ENCODE measurements at regions not wholly inside any gene's neighbourhood (a gene's known extent, or its start where the extent isn't known, plus 50 kb on each side); places are given as distances from the start of the nearest gene placed in this dataset.
"Not testable (repeated sequence)": the region's sequence is repeated elsewhere in the genome, so short reads cannot be mapped to it uniquely, and the experiment has no call there.

DNA sequence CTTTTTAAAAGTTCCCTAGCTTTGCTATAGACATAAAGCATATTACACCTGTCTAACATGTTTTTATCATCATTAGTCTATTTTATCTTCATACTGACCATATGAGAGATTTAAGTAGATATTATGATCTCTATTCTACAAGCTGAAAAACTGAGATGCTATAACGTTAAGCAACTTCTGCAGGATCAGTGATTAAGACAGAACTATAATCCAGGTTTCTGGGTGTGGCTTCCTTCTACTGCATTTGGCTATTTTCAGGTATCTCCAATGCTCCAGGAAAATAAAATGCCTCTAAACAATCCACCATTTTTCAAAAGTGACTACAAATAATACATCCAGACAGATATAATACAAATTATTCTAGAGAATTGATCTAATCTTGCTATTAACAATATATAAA, 53.4 kb downstream of the RGS2 start:
- DNase-seq: no peak

- DNase-seq: no peak
Observed at GRCh38 chr1:192866241-192866868, 57.5 kb downstream of the RGS2 start.

GRCh38 chr1:192867180-192867579, 58.3 kb downstream of the RGS2 start:
- DNase-seq: no peak

DNA sequence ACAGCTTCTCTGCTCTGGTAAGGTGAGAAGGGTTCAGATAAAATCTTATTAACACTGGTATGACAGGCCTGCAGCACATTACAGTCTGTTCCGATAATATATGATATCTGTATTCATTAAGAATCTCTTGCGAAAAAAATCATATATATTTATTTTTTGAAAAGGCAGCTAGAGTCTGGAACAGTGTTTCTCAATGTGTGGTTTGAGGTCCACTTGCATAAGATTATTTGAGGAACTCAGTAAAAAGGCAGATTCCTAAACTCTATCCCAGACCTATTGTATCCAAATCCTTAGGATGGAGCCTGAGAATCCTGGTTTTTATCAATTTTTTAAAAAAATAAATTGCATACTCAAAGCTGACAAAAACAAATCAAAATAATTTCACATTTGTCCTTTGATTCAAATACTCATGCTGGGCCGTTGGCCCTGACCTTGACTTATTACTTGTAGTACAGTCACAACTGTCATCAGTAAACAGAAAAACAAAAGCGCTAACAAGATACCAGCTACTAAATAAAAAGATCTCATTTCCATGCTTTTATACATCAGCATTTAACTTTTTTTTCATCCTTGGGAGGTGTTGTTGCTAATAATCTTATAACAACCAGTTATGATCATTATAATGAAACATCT, 60.6 kb downstream of the RGS2 start:
- DNase-seq: no peak

- no peak for DNase-seq
Observed at GRCh38 chr1:192872010-192872409, 63.2 kb downstream of the RGS2 start.

DNA sequence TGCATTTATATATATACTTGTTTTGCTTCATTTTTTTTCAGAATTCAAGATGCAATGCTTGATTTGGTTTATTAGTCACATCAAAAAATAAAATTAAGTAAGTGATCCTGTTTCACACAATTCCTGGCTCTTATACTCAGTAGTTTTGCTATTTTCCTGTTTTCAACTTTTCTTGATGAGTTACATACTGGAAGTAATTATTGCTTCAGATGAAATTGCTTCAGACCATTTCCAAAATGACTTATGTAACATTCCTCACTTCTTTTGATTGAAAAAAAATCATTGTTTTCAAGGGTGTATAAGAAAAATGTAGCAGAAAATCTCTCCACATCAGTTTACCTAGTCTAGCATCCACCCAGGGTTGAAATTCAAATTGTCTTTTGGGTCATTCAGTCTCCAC, 65.0 kb downstream of the RGS2 start:
- DNase-seq: no peak

DNA sequence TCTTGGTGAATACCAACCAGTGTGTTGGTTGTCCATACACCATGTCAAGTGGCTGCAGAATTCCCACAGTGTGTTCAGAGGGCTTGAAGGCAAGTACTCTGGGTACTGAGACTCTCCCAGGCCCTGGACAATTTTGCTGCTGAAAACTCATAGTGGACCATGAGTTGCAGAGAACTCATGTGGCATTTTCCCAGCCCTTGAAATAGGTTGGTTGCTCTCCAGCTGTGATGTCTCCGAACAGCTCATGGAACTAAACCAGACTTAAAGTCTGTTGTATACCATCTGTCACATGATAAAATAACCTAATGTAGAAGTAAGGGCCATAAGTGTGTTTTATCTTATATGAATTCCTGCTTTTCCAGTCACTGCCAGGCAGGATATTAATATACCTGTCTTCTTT, 67.8 kb downstream of the RGS2 start:
- no peak for DNase-seq

- DNase-seq: no peak
Observed at GRCh38 chr1:192877283-192877886, 68.5 kb downstream of the RGS2 start.

GRCh38 chr1:192878249-192878648, 69.4 kb downstream of the RGS2 start:
- no peak for DNase-seq

DNA sequence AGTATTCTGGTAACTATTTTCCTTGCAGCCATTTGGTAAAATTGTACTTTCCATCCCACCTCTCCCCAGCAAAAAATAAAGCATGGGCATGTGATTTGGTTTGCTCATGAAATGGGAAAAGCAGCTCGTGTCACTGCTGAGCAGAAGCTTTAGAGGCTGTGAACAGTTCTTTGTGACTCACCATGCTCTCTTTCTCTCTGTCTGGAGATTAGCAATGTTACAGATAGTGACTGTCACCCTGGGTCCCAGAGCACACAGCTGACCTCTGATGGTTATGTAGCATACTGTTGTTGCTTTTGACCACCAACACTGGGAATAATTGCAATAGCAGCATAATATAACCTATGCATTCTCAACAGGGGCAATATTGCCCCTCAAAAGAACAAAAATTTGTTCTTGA, 70.6 kb downstream of the RGS2 start:
- DNase-seq: no peak

DNA sequence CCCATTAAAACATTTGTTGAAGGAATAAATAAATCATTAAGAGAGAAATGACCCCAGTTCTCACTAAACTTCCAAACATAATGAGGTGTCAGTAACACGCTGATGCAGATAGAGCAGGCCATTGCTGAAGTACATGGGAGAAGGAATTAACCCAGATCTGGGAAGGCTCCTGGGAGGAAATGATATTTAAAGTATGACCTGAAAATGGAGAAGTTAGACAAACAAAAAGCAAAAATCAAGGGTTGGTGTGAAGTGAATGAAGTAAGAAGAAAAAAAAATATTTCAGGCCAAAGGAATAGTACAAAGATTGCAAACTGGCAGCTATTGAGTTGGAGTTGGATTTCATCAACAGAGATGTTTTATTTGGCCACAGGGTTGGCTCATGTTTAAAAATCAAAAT, 71.4 kb downstream of the RGS2 start:
- DNase-seq: no peak

DNA sequence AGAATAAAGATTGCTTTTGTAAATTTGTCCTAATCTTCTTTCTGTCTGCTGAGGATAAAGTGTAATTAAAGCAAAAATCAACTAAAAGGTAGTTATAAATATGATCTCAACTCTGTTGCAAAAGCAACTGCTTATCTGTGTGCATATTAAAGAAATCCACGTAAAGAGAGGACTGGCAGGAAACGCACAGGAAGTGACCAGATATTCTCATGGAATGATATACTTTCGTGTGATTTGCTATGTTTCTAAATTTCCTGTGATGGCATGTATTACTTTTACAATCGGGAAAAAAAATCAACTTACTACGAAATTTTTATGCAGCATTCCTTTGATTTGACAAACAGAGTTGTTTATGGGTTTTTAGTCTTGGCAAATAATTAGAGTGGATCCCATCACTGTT, 75.4 kb downstream of the RGS2 start:
- DNase-seq: no peak

GRCh38 chr1:192885387-192885786, 76.5 kb downstream of the RGS2 start:
- DNase-seq: not testable (repeated sequence)

DNA sequence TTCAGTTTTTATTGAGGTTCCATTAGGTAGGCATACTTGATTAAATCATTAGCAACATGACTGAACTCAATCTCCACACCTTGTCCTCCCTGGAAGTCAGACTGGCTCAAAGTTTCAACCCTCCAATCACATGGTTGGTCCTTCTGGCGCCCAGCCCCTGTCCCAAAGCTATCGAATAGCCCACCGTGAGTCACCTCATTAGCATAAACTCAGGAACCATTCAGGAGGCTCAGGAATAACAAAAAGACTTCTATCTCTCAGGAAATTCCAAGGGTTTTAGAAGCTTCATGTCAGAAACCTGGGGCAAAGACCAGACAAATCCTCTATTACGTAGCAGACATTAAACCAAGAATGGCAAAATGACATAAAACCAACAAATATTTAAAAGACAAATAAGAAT, 78.6 kb downstream of the RGS2 start:
- DNase-seq: no peak

DNA sequence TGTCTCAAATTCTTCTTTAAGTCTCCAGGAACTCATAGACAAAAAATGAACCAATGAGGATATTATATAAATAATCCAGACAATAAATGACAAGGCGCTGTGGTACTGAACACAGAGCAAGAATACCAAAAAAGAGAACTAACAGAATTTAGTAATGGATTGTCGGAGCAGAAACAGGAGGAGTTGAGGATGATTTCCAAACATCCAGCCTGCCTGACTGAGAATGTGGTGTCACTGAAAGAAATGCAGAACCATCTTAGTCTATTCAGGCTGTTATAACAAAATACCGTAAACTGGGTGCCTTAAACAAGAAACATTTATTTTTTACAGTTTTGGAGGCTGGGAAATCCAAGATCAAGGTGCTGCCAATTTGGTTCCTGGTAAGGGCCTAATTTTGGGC, 79.7 kb downstream of the RGS2 start:
- no peak for DNase-seq

DNA sequence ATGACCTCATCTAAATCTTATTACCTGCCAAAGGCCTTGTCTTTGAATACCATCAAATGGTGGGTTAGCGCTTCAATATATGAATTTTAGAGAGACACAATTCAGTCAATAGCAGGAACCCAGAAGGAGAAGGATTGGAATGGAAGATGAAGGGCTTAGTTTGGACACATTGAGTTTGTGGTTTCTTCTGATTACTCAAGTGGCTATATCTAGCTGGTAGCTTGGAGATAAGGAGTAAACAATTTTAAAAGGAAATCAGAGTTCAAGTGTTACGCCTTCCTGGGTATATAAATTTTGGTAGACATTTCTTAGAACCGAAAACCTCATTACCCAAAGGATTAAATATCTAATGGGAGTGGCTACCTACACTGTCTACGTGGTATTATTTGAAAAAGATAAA, 80.2 kb downstream of the RGS2 start:
- no peak for DNase-seq

DNA sequence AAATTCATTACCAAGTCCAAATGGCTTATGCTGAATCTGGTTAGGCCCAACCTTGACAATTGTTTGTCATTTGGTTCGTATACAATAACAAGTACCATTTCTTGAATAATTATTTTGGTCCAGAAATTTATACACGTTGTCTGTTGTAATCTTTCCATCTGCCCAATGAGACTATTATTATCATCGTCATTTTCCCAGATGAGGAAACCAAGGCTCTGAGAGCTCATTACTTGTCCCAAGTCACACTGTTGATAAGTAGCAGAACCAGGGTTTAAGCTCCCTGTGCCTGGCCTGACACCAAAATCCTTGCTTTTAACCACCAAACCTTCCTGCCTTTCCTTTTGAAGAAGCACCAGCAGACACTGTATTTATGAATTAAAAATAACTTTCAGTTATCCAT, 81.3 kb downstream of the RGS2 start:
- no peak for DNase-seq

- DNase-seq: no peak
Observed at GRCh38 chr1:192892934-192893333, 84.1 kb downstream of the RGS2 start.

DNA sequence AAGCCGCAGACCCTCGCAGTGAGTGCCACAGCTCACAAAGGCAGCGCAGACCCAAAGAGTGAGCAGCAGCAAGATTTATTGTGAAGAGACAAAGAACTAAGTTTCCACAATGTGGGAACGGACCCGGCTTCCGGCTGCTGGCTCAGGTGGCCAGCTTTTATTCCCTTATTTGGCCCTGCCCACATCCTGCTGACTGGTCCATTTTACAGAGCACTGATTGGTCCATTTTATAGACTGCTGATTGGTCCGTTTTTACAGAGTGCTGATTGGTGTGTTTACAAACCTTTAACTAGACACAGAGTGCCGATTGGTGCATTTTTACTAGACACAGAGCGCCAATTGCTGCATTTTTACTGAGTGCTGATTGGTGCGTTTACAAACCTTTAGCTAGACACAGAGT, 86.6 kb downstream of the RGS2 start:
- not testable (repeated sequence) for DNase-seq

GRCh38 chr1:192896376-192896775, 87.5 kb downstream of the RGS2 start:
- DNase-seq: no peak

GRCh38 chr1:192901500-192901899, 92.7 kb downstream of the RGS2 start:
- DNase-seq: no peak

DNA sequence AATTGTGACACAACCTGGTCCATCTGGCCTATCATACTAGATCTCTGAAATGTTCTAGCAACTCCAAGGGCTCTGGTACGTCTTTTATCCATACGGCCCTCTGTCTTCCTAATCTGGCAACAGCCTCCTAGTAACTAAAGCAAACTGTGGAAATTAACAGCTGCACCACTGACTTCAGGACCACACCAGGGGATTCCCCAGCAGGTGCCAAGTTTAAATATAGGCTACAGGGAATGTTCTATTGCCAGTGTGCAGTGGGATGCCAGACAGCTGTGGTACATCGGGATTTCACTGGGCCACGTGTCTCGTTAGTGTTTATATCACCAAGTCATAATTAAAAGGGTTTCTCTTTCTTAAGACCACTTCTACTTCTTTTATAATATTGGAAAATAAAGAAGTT, 94.3 kb downstream of the RGS2 start:
- no peak for DNase-seq

DNA sequence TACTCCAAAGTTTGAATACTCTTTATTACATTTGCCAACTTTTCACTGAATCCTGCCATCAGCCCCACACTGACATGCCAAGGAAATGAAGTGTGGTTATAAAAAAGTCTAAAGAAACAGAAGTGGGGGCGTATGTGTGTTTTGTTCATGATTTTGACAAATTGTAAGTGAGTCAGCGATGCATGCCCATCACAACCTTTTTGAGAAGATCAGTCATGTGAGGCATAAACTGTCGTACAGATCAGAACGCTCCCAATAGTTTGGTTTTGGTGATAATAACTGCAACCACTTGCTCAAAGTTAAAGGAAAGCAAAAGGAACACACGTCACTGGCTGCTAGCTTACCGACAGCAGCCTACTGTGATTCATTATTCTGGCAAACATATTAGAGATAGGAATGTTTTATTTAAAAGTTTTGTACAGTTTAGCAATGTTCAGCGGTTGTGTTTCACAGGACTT, 95.6 kb downstream of the RGS2 start:
- DNase-seq: peak; percentile 76

DNA sequence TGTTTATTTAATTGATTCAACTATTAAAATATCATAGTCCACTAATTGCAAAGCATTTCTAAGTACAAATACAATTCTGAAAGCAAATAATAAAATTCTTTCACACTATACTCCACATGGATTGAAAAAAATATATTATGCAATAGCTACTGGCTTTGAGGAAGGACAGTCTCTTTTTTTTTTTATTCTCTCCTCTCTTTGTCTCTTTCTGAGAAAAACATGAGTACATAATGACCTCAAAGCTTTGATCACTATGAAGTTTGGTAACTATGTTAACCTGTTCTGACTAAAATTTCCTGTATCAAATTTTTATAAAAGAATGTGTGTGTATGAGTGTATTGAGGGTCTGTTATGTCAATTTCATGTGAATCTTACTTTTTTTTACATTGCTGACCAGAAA, 96.2 kb downstream of the RGS2 start:
- no peak for DNase-seq

DNA sequence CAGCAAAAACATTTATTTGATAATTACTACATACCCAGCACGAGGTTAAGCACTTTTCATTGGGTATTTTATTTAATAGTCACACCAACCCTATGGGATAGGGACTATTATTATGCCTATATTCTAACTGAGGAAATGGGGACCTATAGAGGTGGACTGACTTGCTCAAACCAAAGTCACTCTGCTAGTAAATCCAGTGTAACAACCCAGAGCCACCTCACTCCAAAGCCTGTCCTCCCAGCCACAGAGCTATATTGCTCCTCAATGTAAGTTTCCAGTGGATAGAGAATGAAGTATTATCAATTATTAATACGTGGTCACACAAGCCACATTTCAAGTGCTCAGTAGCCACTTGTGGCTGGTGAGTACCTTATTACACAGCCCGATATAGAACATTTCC, 97.5 kb downstream of the RGS2 start:
- no peak for DNase-seq

Data from kidney glomerular epithelial cell (primary cell).